AG04450 (cell line): ENCODE measurements at regions not wholly inside any gene's neighbourhood (a gene's known extent, or its start where the extent isn't known, plus 50 kb on each side); places are given as distances from the start of the nearest gene placed in this dataset.

ENCODE experiments used
- CTCF ChIA-PET: fragments of 300-600, 350-600 bp; formaldehyde crosslinking; extraction: SDS; loops from one replicate; lab custom pipeline; 2022; ENCODE audit warnings: antibody characterized with exemption, inconsistent platforms; lab: Charles Lee
- POLR2A ChIA-PET: fragments of 350-600 bp; formaldehyde crosslinking; extraction: SDS; loops from one replicate; lab custom pipeline; 2021; ENCODE audit warnings: antibody characterized with exemption, inconsistent platforms; lab: Yijun Ruan, JAX
- DNase-seq: peaks from one replicate; pipeline ENCODE4 v3.0.0-alpha.2; 2011; ENCODE audit warnings: low read depth, low spot score
- H3K27ac ChIP-seq: one replicate; pipeline ENCODE4 v1.5.1; 2012; ENCODE audit warnings: low read depth, low read length, control low read depth
- H3K27me3 ChIP-seq: one replicate; pipeline ENCODE4 v1.6.0; 2012; ENCODE audit warnings: low read length; ENCODE audit not compliant: control insufficient read depth, insufficient read depth
- H3K4me3 ChIP-seq: 2 replicates; pipeline ENCODE4 v1.5.1; 2011; ENCODE audit warnings: mild to moderate bottlenecking, low read depth, low read length, control low read depth
- H3K9me3 ChIP-seq: 2 replicates; pipeline ENCODE4 v1.5.1; 2012; ENCODE audit warnings: low read length; ENCODE audit not compliant: control insufficient read depth, insufficient read depth
- CTCF ChIP-seq: IDR thresholded peaks from 2 replicates; pipeline ENCODE4 v1.5.1; 2011; ENCODE audit warnings: low read depth, low read length, control low read depth, inconsistent platforms

DNA sequence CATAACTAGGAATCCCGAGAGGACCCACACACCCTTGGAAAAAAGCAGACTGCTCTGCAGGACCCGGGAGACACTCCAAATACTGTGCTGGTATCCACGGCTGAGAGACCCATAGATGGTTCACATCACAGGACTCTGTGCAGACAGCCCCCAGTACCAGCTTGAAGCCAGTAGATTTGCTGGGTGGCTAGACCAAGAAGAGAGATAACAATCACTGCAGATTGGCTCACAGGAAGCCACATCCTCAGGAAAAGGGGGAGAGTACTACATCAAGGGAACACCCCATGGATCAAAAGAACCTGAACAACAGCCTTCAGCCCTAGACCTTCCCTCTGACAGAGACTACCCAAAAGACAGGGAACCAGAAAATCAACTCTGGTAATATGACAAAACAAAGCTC is 223.8 kb upstream of the LRATD1 start:
- DNase-seq, result no peak
- CTCF ChIA-PET, result no interaction called here

GRCh38 chr2:14417551-14417950 is 215.0 kb upstream of the LRATD1 start:
- no peak overlapping the region for H3K4me3 ChIP-seq
- H3K27ac ChIP-seq, result no peak overlapping the region
- H3K27me3 ChIP-seq, result no peaks in the 10 kb centered on the region
- CTCF ChIA-PET, result no interaction called here
- no peak for DNase-seq
- POLR2A ChIA-PET, result interaction anchor here (0.8 kb wide), 1 partner anchor 99 kb away, joined by 3 read pairs; no protein-coding TSS in a partner anchor
- no peaks in the 10 kb centered on the region for H3K9me3 ChIP-seq
- TF ChIP-seq CTCF, result no peak

More for the DNA sequence above, 223.8 kb upstream of the LRATD1 start:
- no peak overlapping the region for H3K27ac ChIP-seq
- H3K4me3 ChIP-seq, result no peak overlapping the region
- H3K9me3 ChIP-seq, result no peaks in the 10 kb centered on the region
- POLR2A ChIA-PET, result no interaction called here
- no peaks in the 10 kb centered on the region for H3K27me3 ChIP-seq
- no peak for TF ChIP-seq CTCF

DNA sequence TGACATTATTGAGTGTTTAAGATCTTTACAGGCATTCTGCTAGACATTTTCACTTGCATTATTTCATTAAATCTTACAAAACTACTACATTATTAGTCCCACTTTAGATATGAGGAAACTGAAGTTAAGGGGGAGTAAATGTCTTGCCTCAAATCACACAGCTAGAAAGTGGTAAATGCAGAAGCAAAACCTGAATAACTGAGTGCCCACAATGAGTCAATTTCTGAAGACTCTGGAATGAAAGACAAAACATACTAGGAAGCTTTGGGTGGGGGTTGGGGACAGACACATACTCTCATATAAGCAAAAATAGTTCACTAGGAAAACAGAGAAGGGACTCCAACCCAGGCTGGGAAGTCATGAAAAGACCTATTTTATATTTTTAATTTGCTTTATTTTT is 214.4 kb upstream of the LRATD1 start:
- H3K9me3 ChIP-seq, result no peaks in the 10 kb centered on the region
- no peaks in the 10 kb centered on the region for H3K27me3 ChIP-seq
- no peak overlapping the region for H3K27ac ChIP-seq
- ChIA-PET CTCF (no interaction called here), POLR2A (interaction anchor here (0.8 kb wide), 1 partner anchor 99 kb away, joined by 3 read pairs; no protein-coding TSS in a partner anchor)
- TF ChIP-seq CTCF, result no peak
- no peak overlapping the region for H3K4me3 ChIP-seq
- DNase-seq, result no peak

DNA sequence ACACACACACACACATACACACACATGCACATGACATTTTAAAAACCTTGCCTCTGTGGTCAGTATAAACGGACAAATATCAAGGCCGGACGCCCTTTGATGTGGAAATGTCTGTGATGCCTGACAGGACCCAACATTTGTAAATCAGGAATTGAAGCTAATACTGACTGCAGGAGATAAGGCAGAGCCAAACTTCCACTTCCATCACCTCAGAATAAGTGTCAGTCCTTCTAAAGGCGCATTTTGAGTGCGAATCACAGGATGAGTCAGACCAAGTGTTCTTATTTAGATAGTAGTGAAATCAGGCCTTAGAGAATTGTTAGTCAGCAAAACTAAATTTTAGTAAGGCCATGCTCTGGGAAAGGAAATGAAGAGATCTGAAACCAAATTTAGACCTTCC is 211.7 kb upstream of the LRATD1 start:
- Histone ChIP-seq H3K9me3 (no peaks in the 10 kb centered on the region), H3K4me3 (no peak overlapping the region), H3K27me3 (no peaks in the 10 kb centered on the region), H3K27ac (no peak overlapping the region)
- no peak for DNase-seq
- POLR2A ChIA-PET, result no interaction called here
- CTCF ChIA-PET, result no interaction called here
- no peak for TF ChIP-seq CTCF

- no peak for TF ChIP-seq CTCF
- Histone ChIP-seq H3K9me3 (no peaks in the 10 kb centered on the region), H3K27me3 (no peaks in the 10 kb centered on the region), H3K4me3 (no peak overlapping the region), H3K27ac (no peak overlapping the region)
- no peak for DNase-seq
- ChIA-PET POLR2A (no interaction called here), CTCF (no interaction called here)
Measured at GRCh38 chr2:14422426-14422825, 210.1 kb upstream of the LRATD1 start.
